ENCODE measurements at regions not wholly inside any gene's neighbourhood (a gene's known extent, or its start where the extent isn't known, plus 50 kb on each side); places are given as distances from the start of the nearest gene placed in this dataset.

- Histone ChIP-seq H3K27ac (ENCODE audit: low read length) (no peak overlapping the region), H3K27me3 (ENCODE audit: control insufficient read depth, insufficient read depth, low read length) (no peaks in the 10 kb centered on the region), H3K36me3 (ENCODE audit: control insufficient read depth, insufficient read depth, low read length) (no peaks in the 10 kb centered on the region), H3K4me1 (ENCODE audit: control insufficient read depth, insufficient read depth, low read length) (no peaks in the 10 kb centered on the region), H3K9me3 (ENCODE audit: control insufficient read depth, low read depth, low read length) (no peaks in the 10 kb centered on the region), H3K4me3 (ENCODE audit: low read length) (no peak overlapping the region)
- no peak for DNase-seq
- no CpG with 5 or more reads among the region's 2 CpGs for WGBS (ENCODE audit: insufficient coverage, low lambda C conversion rate)
Observed at GRCh38 chr4:135840781-135841180, 1639.2 kb upstream of the PABPC4L start.

GRCh38 chr4:135839712-135840111, 1638.1 kb upstream of the PABPC4L start:
- Histone ChIP-seq H3K27me3 (ENCODE audit: control insufficient read depth, insufficient read depth, low read length) (no peaks in the 10 kb centered on the region), H3K4me1 (ENCODE audit: control insufficient read depth, insufficient read depth, low read length) (no peaks in the 10 kb centered on the region), H3K36me3 (ENCODE audit: control insufficient read depth, insufficient read depth, low read length) (no peaks in the 10 kb centered on the region), H3K27ac (ENCODE audit: low read length) (no peak overlapping the region), H3K4me3 (ENCODE audit: low read length) (no peak overlapping the region), H3K9me3 (ENCODE audit: control insufficient read depth, low read depth, low read length) (no peaks in the 10 kb centered on the region)
- WGBS (ENCODE audit: insufficient coverage, low lambda C conversion rate) = 80% methylated on average over 1 of the region's 2 CpGs
- DNase-seq = no peak

- DNase-seq = no peak
- H3K27me3 ChIP-seq (ENCODE audit: control insufficient read depth, insufficient read depth, low read length) = no peaks in the 10 kb centered on the region
Observed at GRCh38 chr4:135838889-135839288, 1637.3 kb upstream of the PABPC4L start.

GRCh38 chr4:135834471-135834870, 1632.9 kb upstream of the PABPC4L start:
- Histone ChIP-seq H3K36me3 (ENCODE audit: control insufficient read depth, insufficient read depth, low read length) (no peaks in the 10 kb centered on the region), H3K27ac (ENCODE audit: low read length) (no peak overlapping the region), H3K4me3 (ENCODE audit: low read length) (no peak overlapping the region), H3K27me3 (ENCODE audit: control insufficient read depth, insufficient read depth, low read length) (no peaks in the 10 kb centered on the region), H3K9me3 (ENCODE audit: control insufficient read depth, low read depth, low read length) (no peaks in the 10 kb centered on the region), H3K4me1 (ENCODE audit: control insufficient read depth, insufficient read depth, low read length) (no peaks in the 10 kb centered on the region)
- DNase-seq = no peak
- 90% methylated on average over 2 of the region's 2 CpGs for WGBS (ENCODE audit: insufficient coverage, low lambda C conversion rate)

More at GRCh38 chr4:135838889-135839288, 1637.3 kb upstream of the PABPC4L start:
- Histone ChIP-seq H3K36me3 (ENCODE audit: control insufficient read depth, insufficient read depth, low read length) (no peaks in the 10 kb centered on the region), H3K27ac (ENCODE audit: low read length) (no peak overlapping the region), H3K4me3 (ENCODE audit: low read length) (no peak overlapping the region), H3K4me1 (ENCODE audit: control insufficient read depth, insufficient read depth, low read length) (no peaks in the 10 kb centered on the region), H3K9me3 (ENCODE audit: control insufficient read depth, low read depth, low read length) (no peaks in the 10 kb centered on the region)
- WGBS (ENCODE audit: insufficient coverage, low lambda C conversion rate) = no CpG with 5 or more reads among the region's 1 CpG

- DNase-seq = no peak
- H3K4me3 ChIP-seq (ENCODE audit: low read length) = no peak overlapping the region
- no peak overlapping the region for H3K27ac ChIP-seq (ENCODE audit: low read length)
- no peaks in the 10 kb centered on the region for H3K4me1 ChIP-seq (ENCODE audit: control insufficient read depth, insufficient read depth, low read length)
- no peaks in the 10 kb centered on the region for H3K27me3 ChIP-seq (ENCODE audit: control insufficient read depth, insufficient read depth, low read length)
- no peaks in the 10 kb centered on the region for H3K9me3 ChIP-seq (ENCODE audit: control insufficient read depth, low read depth, low read length)
- H3K36me3 ChIP-seq (ENCODE audit: control insufficient read depth, insufficient read depth, low read length) = no peaks in the 10 kb centered on the region
- WGBS (ENCODE audit: insufficient coverage, low lambda C conversion rate) = 100% methylated on average over 1 of the region's 1 CpG
Observed at GRCh38 chr4:135833529-135833928, 1631.9 kb upstream of the PABPC4L start.

- DNase-seq = no peak
- H3K4me1 ChIP-seq (ENCODE audit: control insufficient read depth, insufficient read depth, low read length) = no peaks in the 10 kb centered on the region
- H3K27ac ChIP-seq (ENCODE audit: low read length) = no peak overlapping the region
- H3K4me3 ChIP-seq (ENCODE audit: low read length) = no peak overlapping the region
- WGBS (ENCODE audit: insufficient coverage, low lambda C conversion rate) = 80% methylated on average over 1 of the region's 3 CpGs
- H3K27me3 ChIP-seq (ENCODE audit: control insufficient read depth, insufficient read depth, low read length) = no peaks in the 10 kb centered on the region
- H3K36me3 ChIP-seq (ENCODE audit: control insufficient read depth, insufficient read depth, low read length) = no peaks in the 10 kb centered on the region
- no peaks in the 10 kb centered on the region for H3K9me3 ChIP-seq (ENCODE audit: control insufficient read depth, low read depth, low read length)
Observed at GRCh38 chr4:135824759-135825296, 1623.2 kb upstream of the PABPC4L start.

GRCh38 chr4:135804785-135805184, 1603.2 kb upstream of the PABPC4L start:
- no CpG with 5 or more reads among the region's 3 CpGs for WGBS (ENCODE audit: insufficient coverage, low lambda C conversion rate)
- Histone ChIP-seq H3K4me3 (ENCODE audit: low read length) (no peak overlapping the region), H3K27me3 (ENCODE audit: control insufficient read depth, insufficient read depth, low read length) (no peaks in the 10 kb centered on the region), H3K36me3 (ENCODE audit: control insufficient read depth, insufficient read depth, low read length) (no peaks in the 10 kb centered on the region), H3K4me1 (ENCODE audit: control insufficient read depth, insufficient read depth, low read length) (no peaks in the 10 kb centered on the region), H3K27ac (ENCODE audit: low read length) (no peak overlapping the region), H3K9me3 (ENCODE audit: control insufficient read depth, low read depth, low read length) (no peaks in the 10 kb centered on the region)
- DNase-seq = no peak

- Histone ChIP-seq H3K27ac (ENCODE audit: low read length) (no peak overlapping the region), H3K27me3 (ENCODE audit: control insufficient read depth, insufficient read depth, low read length) (no peaks in the 10 kb centered on the region), H3K9me3 (ENCODE audit: control insufficient read depth, low read depth, low read length) (no peaks in the 10 kb centered on the region), H3K4me3 (ENCODE audit: low read length) (no peak overlapping the region), H3K4me1 (ENCODE audit: control insufficient read depth, insufficient read depth, low read length) (no peaks in the 10 kb centered on the region), H3K36me3 (ENCODE audit: control insufficient read depth, insufficient read depth, low read length) (no peaks in the 10 kb centered on the region)
- DNase-seq = no peak
- no CpG with 5 or more reads among the region's 1 CpG for WGBS (ENCODE audit: insufficient coverage, low lambda C conversion rate)
Observed at GRCh38 chr4:135777361-135777760, 1575.8 kb upstream of the PABPC4L start.

GRCh38 chr4:135775909-135776308, 1574.3 kb upstream of the PABPC4L start:
- Histone ChIP-seq H3K27ac (ENCODE audit: low read length) (no peak overlapping the region), H3K36me3 (ENCODE audit: control insufficient read depth, insufficient read depth, low read length) (no peaks in the 10 kb centered on the region), H3K27me3 (ENCODE audit: control insufficient read depth, insufficient read depth, low read length) (no peaks in the 10 kb centered on the region), H3K4me1 (ENCODE audit: control insufficient read depth, insufficient read depth, low read length) (no peaks in the 10 kb centered on the region), H3K4me3 (ENCODE audit: low read length) (no peak overlapping the region), H3K9me3 (ENCODE audit: control insufficient read depth, low read depth, low read length) (no peaks in the 10 kb centered on the region)
- no peak for DNase-seq
- WGBS (ENCODE audit: insufficient coverage, low lambda C conversion rate) = no CpG with 5 or more reads among the region's 1 CpG

GRCh38 chr4:135770505-135770904, 1568.9 kb upstream of the PABPC4L start:
- Histone ChIP-seq H3K4me3 (ENCODE audit: low read length) (no peak overlapping the region), H3K4me1 (ENCODE audit: control insufficient read depth, insufficient read depth, low read length) (no peaks in the 10 kb centered on the region), H3K9me3 (ENCODE audit: control insufficient read depth, low read depth, low read length) (no peaks in the 10 kb centered on the region), H3K36me3 (ENCODE audit: control insufficient read depth, insufficient read depth, low read length) (no peaks in the 10 kb centered on the region), H3K27ac (ENCODE audit: low read length) (no peak overlapping the region), H3K27me3 (ENCODE audit: control insufficient read depth, insufficient read depth, low read length) (no peaks in the 10 kb centered on the region)
- no peak for DNase-seq

GRCh38 chr4:135744928-135745327, 1543.3 kb upstream of the PABPC4L start:
- Histone ChIP-seq H3K36me3 (ENCODE audit: control insufficient read depth, insufficient read depth, low read length) (no peaks in the 10 kb centered on the region), H3K9me3 (ENCODE audit: control insufficient read depth, low read depth, low read length) (no peaks in the 10 kb centered on the region), H3K27me3 (ENCODE audit: control insufficient read depth, insufficient read depth, low read length) (no peaks in the 10 kb centered on the region), H3K4me3 (ENCODE audit: low read length) (no peak overlapping the region), H3K27ac (ENCODE audit: low read length) (no peak overlapping the region), H3K4me1 (ENCODE audit: control insufficient read depth, insufficient read depth, low read length) (no peaks in the 10 kb centered on the region)
- no peak for DNase-seq
- WGBS (ENCODE audit: insufficient coverage, low lambda C conversion rate) = 80% methylated on average over 1 of the region's 1 CpG
